OCI-LY3 (cell line): ENCODE measurements at regions not wholly inside any gene's neighbourhood (a gene's known extent, or its start where the extent isn't known, plus 50 kb on each side); places are given as distances from the start of the nearest gene placed in this dataset.

Experiments
- H2AFZ ChIP-seq: fragments of 200-600, 300-600 bp; shearing (Covaris generic); 2 replicates; pipeline ENCODE4 v1.6.0; 2014; ENCODE audit warnings: antibody characterized with exemption, low read depth, low read length
- H3K27ac ChIP-seq: fragments of 200-600, 300-600 bp; sonication (generic); 2 replicates; pipeline ENCODE4 v1.5.1; 2014; ENCODE audit warnings: mild to moderate bottlenecking, low read length, moderate library complexity, mixed read lengths
- H3K27me3 ChIP-seq: fragments of 200-600, 300-600 bp; sonication (generic); 2 replicates; pipeline ENCODE4 v1.6.1; 2014; ENCODE audit warnings: low read depth, low read length, mixed read lengths
- H3K36me3 ChIP-seq: fragments of 200-600, 300-600 bp; sonication (generic); replicated peaks from 2 replicates; pipeline ENCODE3; 2014; ENCODE audit warnings: low read depth, low read length, mixed read lengths
- H3K4me1 ChIP-seq: fragments of 300-600, 200-600 bp; sonication (generic); 2 replicates; pipeline ENCODE4 v1.6.1; 2014; ENCODE audit warnings: low read length, mixed read lengths
- H3K4me2 ChIP-seq: fragments of 200-600, 300-600 bp; sonication (generic); 2 replicates; pipeline ENCODE4 v1.6.1; 2014; ENCODE audit warnings: low read length, mixed read lengths
- H3K4me3 ChIP-seq: fragments of 300-600, 200-600 bp; sonication (generic); 2 replicates; pipeline ENCODE4 v1.5.1; 2014; ENCODE audit warnings: antibody characterized with exemption, mild to moderate bottlenecking, low read length, moderate library complexity
- H3K79me2 ChIP-seq: fragments of 300-600, 200-600 bp; shearing (Covaris generic); 2 replicates; pipeline ENCODE4 v1.6.1; 2014; ENCODE audit warnings: mild to moderate bottlenecking, low read length, mixed read lengths
- H3K9ac ChIP-seq: fragments of 300-600, 200-600 bp; shearing (Covaris generic); 2 replicates; pipeline ENCODE4 v1.6.0; 2014; ENCODE audit warnings: mild to moderate bottlenecking, low read length, moderate library complexity
- H3K9me3 ChIP-seq: fragments of 200-600, 300-600 bp; shearing (Covaris generic); 2 replicates; pipeline ENCODE4 v1.6.1; 2014; ENCODE audit warnings: low read length, mixed read lengths; ENCODE audit not compliant: insufficient read depth
- H4K20me1 ChIP-seq: fragments of 200-600, 300-600 bp; sonication (generic); 2 replicates; pipeline ENCODE4 v1.6.1; 2016; ENCODE audit warnings: low read length, mixed read lengths; ENCODE audit not compliant: insufficient read depth
- CTCF ChIP-seq: fragments of 200-600, 300-600 bp; sonication (generic); IDR thresholded peaks from 2 replicates; pipeline ENCODE4 v1.5.1; 2014; ENCODE audit warnings: antibody characterized with exemption, low read length, low read depth
- EZH2phosphoT487 ChIP-seq: fragments of 200-600 bp; shearing (Covaris generic); IDR thresholded peaks from 2 replicates; pipeline ENCODE4 v1.6.1; 2018; ENCODE audit warnings: antibody characterized with exemption, mixed run types, low read depth

GRCh38 chr10:2279711-2280110 is 542.4 kb upstream of the ADARB2 start:
- Histone ChIP-seq H3K27me3 (no peaks in the 10 kb centered on the region), H4K20me1 (no peaks in the 10 kb centered on the region), H3K4me3 (no peak overlapping the region), H3K79me2 (no peaks in the 10 kb centered on the region), H2AFZ (no peak overlapping the region), H3K4me2 (no peak overlapping the region), H3K27ac (no peak overlapping the region), H3K9me3 (no peaks in the 10 kb centered on the region), H3K4me1 (no peaks in the 10 kb centered on the region), H3K9ac (no peak overlapping the region), H3K36me3 (no peaks in the 10 kb centered on the region)
- TF ChIP-seq EZH2phosphoT487 (no peak), CTCF (no peak)

GRCh38 chr10:2278363-2278762 is 541.0 kb upstream of the ADARB2 start:
- no peaks in the 10 kb centered on the region for H3K27me3 ChIP-seq
- H3K9ac ChIP-seq = no peak overlapping the region
- H3K4me3 ChIP-seq = no peak overlapping the region
- no peak overlapping the region for H3K27ac ChIP-seq
- H3K9me3 ChIP-seq = no peaks in the 10 kb centered on the region
- no peaks in the 10 kb centered on the region for H4K20me1 ChIP-seq
- H3K4me1 ChIP-seq = no peaks in the 10 kb centered on the region
- no peak overlapping the region for H3K4me2 ChIP-seq
- no peaks in the 10 kb centered on the region for H3K36me3 ChIP-seq
- TF ChIP-seq CTCF = no peak
- no peak for TF ChIP-seq EZH2phosphoT487
- no peaks in the 10 kb centered on the region for H3K79me2 ChIP-seq
- H2AFZ ChIP-seq = no peak overlapping the region

- Histone ChIP-seq H2AFZ (no peak overlapping the region), H3K79me2 (no peaks in the 10 kb centered on the region), H3K9me3 (no peaks in the 10 kb centered on the region), H3K9ac (no peak overlapping the region), H3K27ac (no peak overlapping the region), H3K4me1 (no peaks in the 10 kb centered on the region), H3K4me2 (no peak overlapping the region), H4K20me1 (no peaks in the 10 kb centered on the region), H3K4me3 (no peak overlapping the region), H3K27me3 (no peaks in the 10 kb centered on the region), H3K36me3 (no peaks in the 10 kb centered on the region)
- no peak for TF ChIP-seq CTCF
Observed at GRCh38 chr10:2263561-2263960, 526.2 kb upstream of the ADARB2 start.

GRCh38 chr10:2262878-2263277 is 525.6 kb upstream of the ADARB2 start:
- Histone ChIP-seq H3K27ac (no peak overlapping the region), H3K36me3 (no peaks in the 10 kb centered on the region), H3K27me3 (no peaks in the 10 kb centered on the region), H4K20me1 (no peaks in the 10 kb centered on the region), H3K4me2 (no peak overlapping the region), H3K9ac (no peak overlapping the region), H3K4me1 (no peaks in the 10 kb centered on the region), H3K4me3 (no peak overlapping the region), H2AFZ (no peak overlapping the region), H3K9me3 (no peaks in the 10 kb centered on the region), H3K79me2 (no peaks in the 10 kb centered on the region)
- TF ChIP-seq EZH2phosphoT487 = no peak
- no peak for TF ChIP-seq CTCF
